GM06990 (cell line): ENCODE measurements at regions not wholly inside any gene's neighbourhood (a gene's known extent, or its start where the extent isn't known, plus 50 kb on each side); places are given as distances from the start of the nearest gene placed in this dataset.

Experiments
- DNase-seq: peaks from one replicate; pipeline ENCODE4 v3.0.0-alpha.2; 2011; ENCODE audit not compliant: insufficient read length; ENCODE audit errors: extremely low read depth
- H3K27me3 ChIP-seq: replicated peaks from 2 replicates; pipeline ENCODE4 v1.6.0; 2011; ENCODE audit warnings: low read length; ENCODE audit not compliant: control insufficient read depth, insufficient read depth
- H3K36me3 ChIP-seq: 2 replicates; pipeline ENCODE4 v1.5.1; 2011; ENCODE audit warnings: low read length; ENCODE audit not compliant: control insufficient read depth, insufficient read depth
- H3K4me3 ChIP-seq: replicated peaks from 2 replicates; pipeline ENCODE4 v1.5.1; 2011; ENCODE audit warnings: low read depth, mild to moderate bottlenecking, control low read depth, low read length
- TF ChIP-seq, protein P1 (sequence below): IDR thresholded peaks from 2 replicates; pipeline ENCODE4 v1.5.1; 2011; ENCODE audit warnings: low read length, control low read depth, mild to moderate bottlenecking, inconsistent platforms; ENCODE audit not compliant: insufficient read depth, poor library complexity, severe bottlenecking

DNA sequence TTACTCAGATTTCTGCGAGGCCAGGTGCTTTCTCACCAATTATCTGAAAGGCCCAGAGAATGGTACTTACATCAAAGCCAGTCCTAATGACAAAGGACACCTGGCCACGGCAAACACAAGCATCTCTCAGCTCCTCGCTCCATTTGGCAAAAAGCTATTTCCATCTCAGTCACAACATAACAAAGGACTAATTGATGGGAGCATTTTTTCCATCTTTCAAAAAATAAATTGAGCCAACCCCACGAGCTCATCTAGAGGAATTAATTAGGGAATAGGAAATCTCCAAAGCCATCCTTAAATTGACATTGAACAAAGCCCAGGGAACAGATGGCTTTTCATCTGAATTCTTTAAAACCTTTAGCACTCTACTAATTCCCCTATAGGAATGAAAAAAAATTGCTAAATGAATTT lies 236.7 kb downstream of the HAO1 start:
- Histone ChIP-seq H3K4me3 (no peak overlapping the region), H3K27me3 (no peaks in the 10 kb centered on the region), H3K36me3 (no peaks in the 10 kb centered on the region)
- DNase-seq = no peak
- TF ChIP-seq, protein P1, sequence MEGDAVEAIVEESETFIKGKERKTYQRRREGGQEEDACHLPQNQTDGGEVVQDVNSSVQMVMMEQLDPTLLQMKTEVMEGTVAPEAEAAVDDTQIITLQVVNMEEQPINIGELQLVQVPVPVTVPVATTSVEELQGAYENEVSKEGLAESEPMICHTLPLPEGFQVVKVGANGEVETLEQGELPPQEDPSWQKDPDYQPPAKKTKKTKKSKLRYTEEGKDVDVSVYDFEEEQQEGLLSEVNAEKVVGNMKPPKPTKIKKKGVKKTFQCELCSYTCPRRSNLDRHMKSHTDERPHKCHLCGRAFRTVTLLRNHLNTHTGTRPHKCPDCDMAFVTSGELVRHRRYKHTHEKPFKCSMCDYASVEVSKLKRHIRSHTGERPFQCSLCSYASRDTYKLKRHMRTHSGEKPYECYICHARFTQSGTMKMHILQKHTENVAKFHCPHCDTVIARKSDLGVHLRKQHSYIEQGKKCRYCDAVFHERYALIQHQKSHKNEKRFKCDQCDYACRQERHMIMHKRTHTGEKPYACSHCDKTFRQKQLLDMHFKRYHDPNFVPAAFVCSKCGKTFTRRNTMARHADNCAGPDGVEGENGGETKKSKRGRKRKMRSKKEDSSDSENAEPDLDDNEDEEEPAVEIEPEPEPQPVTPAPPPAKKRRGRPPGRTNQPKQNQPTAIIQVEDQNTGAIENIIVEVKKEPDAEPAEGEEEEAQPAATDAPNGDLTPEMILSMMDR = no peak

DNA sequence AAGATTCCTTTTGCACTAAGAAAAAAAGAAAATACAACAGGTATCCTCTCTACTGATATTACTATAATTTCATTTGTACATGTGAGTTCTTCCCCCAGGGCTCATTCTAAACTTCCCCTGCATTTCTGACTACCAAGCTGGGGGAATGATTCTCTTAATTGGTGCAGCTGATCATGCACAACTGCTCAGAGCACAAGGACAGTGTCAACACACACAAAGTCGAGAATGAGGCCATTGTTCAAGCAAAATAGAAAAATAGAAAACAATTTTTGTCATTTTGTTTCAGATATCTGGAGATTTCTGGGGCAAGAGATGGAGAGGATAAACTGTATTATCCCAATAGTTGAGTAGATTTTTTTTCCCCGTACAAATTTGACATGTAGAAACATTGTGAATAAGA lies 236.3 kb downstream of the HAO1 start:
- no peaks in the 10 kb centered on the region for H3K36me3 ChIP-seq
- H3K4me3 ChIP-seq = no peak overlapping the region
- no peak for DNase-seq
- no peaks in the 10 kb centered on the region for H3K27me3 ChIP-seq
- TF ChIP-seq, protein P1 = no peak

DNA sequence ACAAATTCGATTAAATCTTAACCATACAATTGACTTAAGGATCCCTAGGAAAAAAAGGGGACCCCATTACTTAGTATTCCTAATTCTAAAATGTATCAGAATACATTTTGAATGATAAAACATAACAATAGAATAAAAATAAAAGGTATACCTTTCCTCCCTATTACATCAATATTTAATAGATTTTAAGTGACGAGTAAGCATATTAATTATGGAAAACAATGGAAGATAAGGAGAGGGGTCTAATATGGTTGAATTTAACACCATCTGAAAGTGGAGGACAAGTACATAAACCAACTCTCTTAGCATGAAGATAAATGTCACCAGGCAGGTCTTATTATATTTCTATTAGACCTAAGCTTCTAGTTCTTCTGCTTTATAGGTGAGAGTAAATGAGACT lies 232.1 kb downstream of the HAO1 start:
- Histone ChIP-seq H3K27me3 (no peaks in the 10 kb centered on the region), H3K36me3 (no peaks in the 10 kb centered on the region), H3K4me3 (no peak overlapping the region)
- no peak for DNase-seq
- TF ChIP-seq, protein P1 = no peak

DNA sequence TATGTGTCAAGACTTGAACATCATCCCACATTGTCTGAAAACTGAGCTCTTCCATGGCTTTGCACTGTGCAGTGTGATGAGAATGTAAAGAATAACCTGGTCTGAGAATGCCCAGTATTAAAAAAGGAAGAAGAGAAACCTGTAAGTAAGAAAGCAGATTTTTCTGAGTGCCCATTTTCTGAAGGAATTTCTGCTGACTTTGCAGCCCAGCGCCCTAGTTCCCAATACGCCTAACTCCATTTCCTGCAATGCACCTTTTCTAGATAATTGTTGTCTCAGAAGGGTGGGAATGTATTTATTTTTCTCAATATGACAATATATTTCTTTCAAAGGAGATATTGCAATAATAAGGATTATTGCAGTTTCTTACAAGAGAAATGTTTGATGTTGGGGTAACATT lies 231.5 kb downstream of the HAO1 start:
- TF ChIP-seq, protein P1 = no peak
- Histone ChIP-seq H3K36me3 (no peaks in the 10 kb centered on the region), H3K27me3 (no peaks in the 10 kb centered on the region), H3K4me3 (no peak overlapping the region)
- DNase-seq = no peak

DNA sequence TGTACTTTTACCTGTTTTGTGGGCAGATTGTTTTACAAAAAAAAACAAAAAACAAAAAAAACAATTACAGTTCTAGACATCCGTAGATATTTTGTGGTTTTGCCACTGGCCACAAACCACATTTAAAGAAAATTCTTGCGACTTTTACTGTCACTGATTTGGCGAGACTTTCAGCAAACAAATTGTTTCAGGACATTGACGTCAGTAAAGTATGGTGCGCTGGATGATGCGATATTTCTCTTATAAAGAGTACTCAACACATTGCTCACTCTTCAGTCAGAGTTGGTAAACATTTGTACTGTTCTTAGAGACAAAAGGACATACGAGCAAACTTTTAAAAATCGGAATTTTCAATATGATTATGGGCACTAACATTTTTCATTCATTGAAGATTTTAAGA lies 229.8 kb downstream of the HAO1 start:
- H3K27me3 ChIP-seq = no peaks in the 10 kb centered on the region
- H3K36me3 ChIP-seq = no peaks in the 10 kb centered on the region
- no peak overlapping the region for H3K4me3 ChIP-seq
- TF ChIP-seq, protein P1 = no peak
- no peak for DNase-seq

DNA sequence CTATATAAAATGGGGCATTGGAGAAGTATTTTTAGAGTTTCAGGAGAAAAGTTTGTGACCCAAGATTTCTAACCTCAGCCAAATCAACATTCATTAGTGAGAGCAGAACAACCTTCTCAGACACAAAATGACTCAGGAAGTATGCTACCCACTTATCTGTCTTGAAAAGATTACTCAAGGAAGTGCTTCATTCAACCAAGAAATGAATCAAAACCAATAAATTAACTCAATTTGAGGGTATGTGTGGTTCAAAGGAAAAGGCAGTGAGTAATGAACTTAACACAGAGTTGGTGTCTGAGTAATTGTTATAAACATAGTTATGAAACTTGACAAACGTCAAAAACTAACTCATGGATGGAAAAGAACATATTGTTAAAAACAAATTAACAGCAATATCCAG lies 227.6 kb downstream of the HAO1 start:
- no peak for DNase-seq
- Histone ChIP-seq H3K27me3 (no peaks in the 10 kb centered on the region), H3K4me3 (no peak overlapping the region), H3K36me3 (no peaks in the 10 kb centered on the region)
- TF ChIP-seq, protein P1 = no peak
